Ishikawa (cell line): ENCODE measurements at regions not wholly inside any gene's neighbourhood (a gene's known extent, or its start where the extent isn't known, plus 50 kb on each side); places are given as distances from the start of the nearest gene placed in this dataset.

Source experiments
- CEBPB ChIP-seq: IDR thresholded peaks from 2 replicates; pipeline ENCODE4 v1.6.1; 2012
- CREB1 ChIP-seq: IDR thresholded peaks from 2 replicates; pipeline ENCODE4 v1.6.1; 2012; ENCODE audit warnings: low read depth
- EGR1 ChIP-seq: IDR thresholded peaks from 2 replicates; pipeline ENCODE4 v1.6.1; 2012
- EP300 ChIP-seq: IDR thresholded peaks from 2 replicates; pipeline ENCODE4 v1.6.1; 2012; ENCODE audit warnings: borderline replicate concordance
- FOXM1 ChIP-seq: IDR thresholded peaks from 2 replicates; pipeline ENCODE4 v1.6.1; 2012; ENCODE audit warnings: low read depth, borderline replicate concordance
- MAX ChIP-seq: IDR thresholded peaks from 2 replicates; pipeline ENCODE4 v1.6.1; 2012
- NFIC ChIP-seq: IDR thresholded peaks from 2 replicates; pipeline ENCODE4 v1.6.1; 2012
- RAD21 ChIP-seq: IDR thresholded peaks from 2 replicates; pipeline ENCODE4 v1.6.1; 2012; ENCODE audit warnings: low read depth
- REST ChIP-seq: IDR thresholded peaks from 2 replicates; pipeline ENCODE4 v1.6.1; 2012; ENCODE audit warnings: low read depth, mild to moderate bottlenecking
- TAF1 ChIP-seq: IDR thresholded peaks from 2 replicates; pipeline ENCODE4 v1.6.1; 2012; ENCODE audit warnings: low read depth, mild to moderate bottlenecking
- TCF12 ChIP-seq: IDR thresholded peaks from 2 replicates; pipeline ENCODE4 v1.6.1; 2012; ENCODE audit warnings: low read depth
- TEAD4 ChIP-seq: IDR thresholded peaks from 2 replicates; pipeline ENCODE4 v1.6.1; 2012
- USF1 ChIP-seq: IDR thresholded peaks from 2 replicates; pipeline ENCODE4 v1.6.1; 2012
- YY1 ChIP-seq: IDR thresholded peaks from 2 replicates; pipeline ENCODE4 v1.6.1; 2012; ENCODE audit warnings: low read depth
- ZBTB7A ChIP-seq: IDR thresholded peaks from 2 replicates; pipeline ENCODE4 v1.6.1; 2012; ENCODE audit warnings: low read depth

- no peak for TF ChIP-seq EGR1
- TF ChIP-seq EP300, result no peak
These were observed 80.9 kb upstream of the ALDH1B1 start for GRCh38 chr9:38311382-38312270.

- no peak for TF ChIP-seq CREB1
- no peak for TF ChIP-seq EGR1
- TF ChIP-seq TAF1, result no peak
- no peak for TF ChIP-seq NFIC
- no peak for TF ChIP-seq TCF12
- no peak for TF ChIP-seq RAD21
- TF ChIP-seq YY1, result no peak
- TF ChIP-seq TEAD4, result no peak
- no peak for TF ChIP-seq CEBPB
- TF ChIP-seq USF1, result no peak
These were observed 82.9 kb upstream of the ALDH1B1 start for GRCh38 chr9:38309324-38310195.

GRCh38 chr9:38308136-38308535 is 84.4 kb upstream of the ALDH1B1 start:
- TF ChIP-seq CEBPB, result no peak
- TF ChIP-seq EGR1, result no peak
- no peak for TF ChIP-seq MAX

- TF ChIP-seq USF1, result no peak
- no peak for TF ChIP-seq CREB1
- no peak for TF ChIP-seq TCF12
- TF ChIP-seq YY1, result no peak
These were observed 85.6 kb upstream of the ALDH1B1 start for GRCh38 chr9:38306899-38307298.

- no peak for TF ChIP-seq EP300
- no peak for TF ChIP-seq MAX
- TF ChIP-seq USF1, result no peak
- no peak for TF ChIP-seq CREB1
- TF ChIP-seq NFIC, result no peak
These were observed 86.9 kb upstream of the ALDH1B1 start for GRCh38 chr9:38305582-38305981.

- TF ChIP-seq ZBTB7A (no peak), NFIC (no peak), MAX (no peak), USF1 (no peak), RAD21 (no peak), EP300 (no peak)
These were observed 91.0 kb upstream of the ALDH1B1 start for GRCh38 chr9:38301376-38302106.

GRCh38 chr9:38299856-38300255 is 92.6 kb upstream of the ALDH1B1 start:
- no peak for TF ChIP-seq USF1
- TF ChIP-seq CEBPB, result no peak
- TF ChIP-seq REST, result no peak
- no peak for TF ChIP-seq CREB1
- TF ChIP-seq NFIC, result no peak
- no peak for TF ChIP-seq MAX
- TF ChIP-seq ZBTB7A, result no peak
- no peak for TF ChIP-seq RAD21
- no peak for TF ChIP-seq FOXM1
- no peak for TF ChIP-seq TAF1
- TF ChIP-seq EGR1, result no peak
- no peak for TF ChIP-seq TCF12
- TF ChIP-seq EP300, result no peak
- no peak for TF ChIP-seq TEAD4
- no peak for TF ChIP-seq YY1
